Astrocyte of the cerebellum (primary cell): ENCODE measurements at regions not wholly inside any gene's neighbourhood (a gene's known extent, or its start where the extent isn't known, plus 50 kb on each side); places are given as distances from the start of the nearest gene placed in this dataset.
"Not testable (repeated sequence)": the region's sequence is repeated elsewhere in the genome, so short reads cannot be mapped to it uniquely, and the experiment has no call there.

Experiments used
- DNase-seq: peaks from one replicate; pipeline ENCODE4 v3.0.0-alpha.2; 2011; ENCODE audit warnings: low read depth
- H3K4me3 ChIP-seq: 2 replicates; pipeline ENCODE4 v1.5.1; 2011; ENCODE audit warnings: mild to moderate bottlenecking, low read depth, low read length, moderate library complexity
- CTCF ChIP-seq: IDR thresholded peaks from 2 replicates; pipeline ENCODE4 v1.5.1; 2012; ENCODE audit warnings: low read length, low read depth, moderate library complexity, mild to moderate bottlenecking; ENCODE audit errors: missing control alignments
- in situ Hi-C: cut with HindIII; loops from 2 replicates; pipeline ENCODE4 v1.10.0; 2017; ENCODE audit warnings: low sequenced_read_pairs

DNA sequence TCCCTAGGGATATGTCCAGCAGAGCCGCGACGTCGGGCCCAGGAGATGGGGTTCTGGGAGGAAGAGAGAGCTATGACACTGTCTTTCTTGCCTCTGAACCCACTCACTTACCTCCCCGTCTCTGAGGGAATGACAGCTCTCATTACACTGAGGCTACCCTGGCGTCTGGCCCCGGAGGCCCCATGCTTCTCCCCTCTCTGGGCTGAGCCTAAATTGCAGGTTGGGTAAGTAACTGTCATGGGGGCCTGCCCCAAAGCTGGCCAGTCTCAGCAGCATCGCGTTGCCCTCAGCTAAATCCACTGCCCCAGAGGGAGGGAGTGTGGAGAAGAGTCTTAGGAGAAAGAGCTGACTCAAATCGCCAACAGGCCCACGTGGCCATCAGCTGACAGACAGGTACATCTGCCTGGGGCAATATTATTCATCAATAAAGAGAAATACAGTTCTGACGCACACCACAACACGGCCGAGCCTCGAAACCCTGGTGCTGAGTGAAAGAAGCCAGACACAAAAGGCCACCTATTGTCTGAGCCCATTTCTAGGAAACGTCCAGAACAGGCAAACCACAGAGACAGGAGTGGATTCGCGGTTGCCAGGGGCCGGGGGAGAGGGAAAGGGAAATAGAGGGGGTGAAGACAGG is 156.4 kb downstream of the C16orf95 start:
- in situ Hi-C loops: no loop called here
- no peak overlapping the region for H3K4me3 ChIP-seq
- TF ChIP-seq CTCF: no peak
- no peak for DNase-seq

DNA sequence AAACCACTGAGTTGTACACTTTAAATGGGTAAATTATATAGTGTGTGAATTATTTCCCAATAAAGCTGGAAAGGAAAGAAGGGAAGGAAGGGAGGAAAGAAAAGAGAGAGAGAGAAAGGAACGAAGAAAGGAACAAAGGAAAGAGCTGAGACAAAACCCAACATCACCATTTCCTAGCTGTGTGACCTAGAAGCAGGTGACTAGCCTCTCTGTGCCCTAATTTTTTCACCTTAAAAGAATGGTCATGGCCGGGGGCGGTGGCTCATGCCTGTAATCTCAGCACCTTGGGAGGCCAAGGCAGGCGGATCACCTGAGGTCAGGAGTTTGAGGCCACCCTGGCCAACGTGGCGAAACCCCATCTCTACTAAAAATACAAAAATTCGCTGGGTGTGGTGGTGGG is 155.8 kb downstream of the C16orf95 start:
- DNase-seq, in situ Hi-C loops, H3K4me3 ChIP-seq: not testable (repeated sequence)

- in situ Hi-C loops: no loop called here
- TF ChIP-seq CTCF: no peak
- DNase-seq: no peak
- H3K4me3 ChIP-seq: no peak overlapping the region
These were observed 155.1 kb downstream of the C16orf95 start for GRCh38 chr16:87161822-87162676.

- in situ Hi-C loops, DNase-seq, H3K4me3 ChIP-seq: not testable (repeated sequence)
These were observed 154.4 kb downstream of the C16orf95 start for GRCh38 chr16:87162799-87163198.

DNA sequence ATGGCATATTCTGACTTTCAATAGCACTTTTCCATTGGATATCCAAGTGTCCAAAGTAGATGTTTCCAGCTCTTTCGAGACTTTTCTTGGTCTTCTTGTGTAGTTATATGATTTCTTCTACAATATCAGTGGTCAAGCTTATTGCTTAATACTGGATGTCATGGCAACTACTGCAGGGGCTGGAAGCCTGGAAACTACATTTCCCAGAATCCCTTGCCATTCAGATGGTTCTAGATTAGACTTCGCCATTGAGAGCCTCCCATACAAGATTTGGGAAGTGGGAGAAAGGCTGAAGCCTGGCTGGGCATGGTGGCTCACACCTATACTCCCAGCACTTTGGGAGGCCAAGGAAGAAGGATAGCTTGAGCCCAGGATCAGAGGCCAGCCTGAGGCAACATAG is 153.6 kb downstream of the C16orf95 start:
- DNase-seq: no peak
- H3K4me3 ChIP-seq: no peak overlapping the region
- no peak for TF ChIP-seq CTCF
- in situ Hi-C loops: no loop called here

GRCh38 chr16:87165151-87165550 is 152.0 kb downstream of the C16orf95 start:
- no peak overlapping the region for H3K4me3 ChIP-seq
- TF ChIP-seq CTCF: no peak
- in situ Hi-C loops: no loop called here
- DNase-seq: no peak

- no peak for TF ChIP-seq CTCF
- in situ Hi-C loops: no loop called here
These were observed 151.3 kb downstream of the C16orf95 start for GRCh38 chr16:87165885-87166284.

More at GRCh38 chr16:87165885-87166284, 151.3 kb downstream of the C16orf95 start:
- no peak overlapping the region for H3K4me3 ChIP-seq
- DNase-seq: no peak
